ENCODE measurements at regions not wholly inside any gene's neighbourhood (a gene's known extent, or its start where the extent isn't known, plus 50 kb on each side); places are given as distances from the start of the nearest gene placed in this dataset.

GRCh38 chr11:106249617-106250239 is 172.3 kb downstream of the AASDHPPT start (continued):
- TF ChIP-seq, protein P1, sequence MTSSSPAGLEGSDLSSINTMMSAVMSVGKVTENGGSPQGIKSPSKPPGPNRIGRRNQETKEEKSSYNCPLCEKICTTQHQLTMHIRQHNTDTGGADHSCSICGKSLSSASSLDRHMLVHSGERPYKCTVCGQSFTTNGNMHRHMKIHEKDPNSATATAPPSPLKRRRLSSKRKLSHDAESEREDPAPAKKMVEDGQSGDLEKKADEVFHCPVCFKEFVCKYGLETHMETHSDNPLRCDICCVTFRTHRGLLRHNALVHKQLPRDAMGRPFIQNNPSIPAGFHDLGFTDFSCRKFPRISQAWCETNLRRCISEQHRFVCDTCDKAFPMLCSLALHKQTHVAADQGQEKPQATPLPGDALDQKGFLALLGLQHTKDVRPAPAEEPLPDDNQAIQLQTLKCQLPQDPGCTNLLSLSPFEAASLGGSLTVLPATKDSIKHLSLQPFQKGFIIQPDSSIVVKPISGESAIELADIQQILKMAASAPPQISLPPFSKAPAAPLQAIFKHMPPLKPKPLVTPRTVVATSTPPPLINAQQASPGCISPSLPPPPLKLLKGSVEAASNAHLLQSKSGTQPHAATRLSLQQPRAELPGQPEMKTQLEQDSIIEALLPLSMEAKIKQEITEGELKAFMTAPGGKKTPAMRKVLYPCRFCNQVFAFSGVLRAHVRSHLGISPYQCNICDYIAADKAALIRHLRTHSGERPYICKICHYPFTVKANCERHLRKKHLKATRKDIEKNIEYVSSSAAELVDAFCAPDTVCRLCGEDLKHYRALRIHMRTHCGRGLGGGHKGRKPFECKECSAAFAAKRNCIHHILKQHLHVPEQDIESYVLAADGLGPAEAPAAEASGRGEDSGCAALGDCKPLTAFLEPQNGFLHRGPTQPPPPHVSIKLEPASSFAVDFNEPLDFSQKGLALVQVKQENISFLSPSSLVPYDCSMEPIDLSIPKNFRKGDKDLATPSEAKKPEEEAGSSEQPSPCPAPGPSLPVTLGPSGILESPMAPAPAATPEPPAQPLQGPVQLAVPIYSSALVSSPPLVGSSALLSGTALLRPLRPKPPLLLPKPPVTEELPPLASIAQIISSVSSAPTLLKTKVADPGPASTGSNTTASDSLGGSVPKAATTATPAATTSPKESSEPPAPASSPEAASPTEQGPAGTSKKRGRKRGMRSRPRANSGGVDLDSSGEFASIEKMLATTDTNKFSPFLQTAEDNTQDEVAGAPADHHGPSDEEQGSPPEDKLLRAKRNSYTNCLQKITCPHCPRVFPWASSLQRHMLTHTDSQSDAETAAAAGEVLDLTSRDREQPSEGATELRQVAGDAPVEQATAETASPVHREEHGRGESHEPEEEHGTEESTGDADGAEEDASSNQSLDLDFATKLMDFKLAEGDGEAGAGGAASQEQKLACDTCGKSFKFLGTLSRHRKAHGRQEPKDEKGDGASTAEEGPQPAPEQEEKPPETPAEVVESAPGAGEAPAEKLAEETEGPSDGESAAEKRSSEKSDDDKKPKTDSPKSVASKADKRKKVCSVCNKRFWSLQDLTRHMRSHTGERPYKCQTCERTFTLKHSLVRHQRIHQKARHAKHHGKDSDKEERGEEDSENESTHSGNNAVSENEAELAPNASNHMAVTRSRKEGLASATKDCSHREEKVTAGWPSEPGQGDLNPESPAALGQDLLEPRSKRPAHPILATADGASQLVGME (CRISPR knock-in tag; IDR thresholded peaks at IDR 0.05), result no peak

GRCh38 chr11:106262852-106263251 is 185.4 kb downstream of the AASDHPPT start:
- in situ Hi-C loops (cut with MboI), result no loop called here
- Histone ChIP-seq H3K27me3 (ENCODE audit: control insufficient read depth in 2 of 2, insufficient read depth in 2 of 2, low read length in 2 of 2) (no peaks in the 10 kb centered on the region), H3K4me3 (no peak overlapping the region), H3K27ac (ENCODE audit: extremely low read depth, low read depth, low read length) (no peak overlapping the region), H3K9me1 (ENCODE audit: control insufficient read depth, insufficient read depth, low read length) (no peaks in the 10 kb centered on the region), H4K20me1 (replicated peaks; ENCODE audit: control insufficient read depth, insufficient read depth, low read length) (no peaks in the 10 kb centered on the region), H3K79me2 (ENCODE audit: control insufficient read depth, insufficient read depth, low read length) (no peaks in the 10 kb centered on the region), H3K36me3 (ENCODE audit: control insufficient read depth, insufficient read depth, low read length) (no peaks in the 10 kb centered on the region), H2AFZ (ENCODE audit: low read depth, low read length) (no peak overlapping the region), H3K9me3 (replicated peaks; ENCODE audit: control insufficient read depth, insufficient read depth, low read depth, low read length) (0 out of 2 replicates have a peak, but pooled peaks cover 2% of the 10 kb centered on the region), H3K4me1 (replicated peaks in 1 of 2; ENCODE audit: control insufficient read depth in 2 of 2, insufficient read depth in 2 of 2, low read length in 2 of 2) (no peaks in the 10 kb centered on the region), H3K4me2 (ENCODE audit: insufficient read depth, low read length) (no peak overlapping the region), H3K9ac (ENCODE audit: insufficient read depth in 1 of 2, low read depth in 2 of 2, low read length in 2 of 2) (no peak overlapping the region)
- TF ChIP-seq ZNF57 (CRISPR knock-in tag; IDR thresholded peaks at IDR 0.05) (no peak), NCOA2 (IDR thresholded peaks at IDR 0.05; ENCODE audit: partially characterized antibody in 2 of 2) (no peak), NCOR1 (IDR thresholded peaks at IDR 0.05) (no peak), FOXA1 (IDR thresholded peaks at IDR 0.05; ENCODE audit: borderline replicate concordance) (no peak)
- TF ChIP-seq, protein P2, sequence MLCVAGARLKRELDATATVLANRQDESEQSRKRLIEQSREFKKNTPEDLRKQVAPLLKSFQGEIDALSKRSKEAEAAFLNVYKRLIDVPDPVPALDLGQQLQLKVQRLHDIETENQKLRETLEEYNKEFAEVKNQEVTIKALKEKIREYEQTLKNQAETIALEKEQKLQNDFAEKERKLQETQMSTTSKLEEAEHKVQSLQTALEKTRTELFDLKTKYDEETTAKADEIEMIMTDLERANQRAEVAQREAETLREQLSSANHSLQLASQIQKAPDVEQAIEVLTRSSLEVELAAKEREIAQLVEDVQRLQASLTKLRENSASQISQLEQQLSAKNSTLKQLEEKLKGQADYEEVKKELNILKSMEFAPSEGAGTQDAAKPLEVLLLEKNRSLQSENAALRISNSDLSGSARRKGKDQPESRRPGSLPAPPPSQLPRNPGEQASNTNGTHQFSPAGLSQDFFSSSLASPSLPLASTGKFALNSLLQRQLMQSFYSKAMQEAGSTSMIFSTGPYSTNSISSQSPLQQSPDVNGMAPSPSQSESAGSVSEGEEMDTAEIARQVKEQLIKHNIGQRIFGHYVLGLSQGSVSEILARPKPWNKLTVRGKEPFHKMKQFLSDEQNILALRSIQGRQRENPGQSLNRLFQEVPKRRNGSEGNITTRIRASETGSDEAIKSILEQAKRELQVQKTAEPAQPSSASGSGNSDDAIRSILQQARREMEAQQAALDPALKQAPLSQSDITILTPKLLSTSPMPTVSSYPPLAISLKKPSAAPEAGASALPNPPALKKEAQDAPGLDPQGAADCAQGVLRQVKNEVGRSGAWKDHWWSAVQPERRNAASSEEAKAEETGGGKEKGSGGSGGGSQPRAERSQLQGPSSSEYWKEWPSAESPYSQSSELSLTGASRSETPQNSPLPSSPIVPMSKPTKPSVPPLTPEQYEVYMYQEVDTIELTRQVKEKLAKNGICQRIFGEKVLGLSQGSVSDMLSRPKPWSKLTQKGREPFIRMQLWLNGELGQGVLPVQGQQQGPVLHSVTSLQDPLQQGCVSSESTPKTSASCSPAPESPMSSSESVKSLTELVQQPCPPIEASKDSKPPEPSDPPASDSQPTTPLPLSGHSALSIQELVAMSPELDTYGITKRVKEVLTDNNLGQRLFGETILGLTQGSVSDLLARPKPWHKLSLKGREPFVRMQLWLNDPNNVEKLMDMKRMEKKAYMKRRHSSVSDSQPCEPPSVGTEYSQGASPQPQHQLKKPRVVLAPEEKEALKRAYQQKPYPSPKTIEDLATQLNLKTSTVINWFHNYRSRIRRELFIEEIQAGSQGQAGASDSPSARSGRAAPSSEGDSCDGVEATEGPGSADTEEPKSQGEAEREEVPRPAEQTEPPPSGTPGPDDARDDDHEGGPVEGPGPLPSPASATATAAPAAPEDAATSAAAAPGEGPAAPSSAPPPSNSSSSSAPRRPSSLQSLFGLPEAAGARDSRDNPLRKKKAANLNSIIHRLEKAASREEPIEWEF (CRISPR knock-in tag; IDR thresholded peaks at IDR 0.05), result no peak
- WGBS (ENCODE audit: insufficient coverage, low coverage, missing lambda C conversion rate), result 0% methylated on average over 3 of the region's 3 CpGs
- FAIRE-seq (no peak), DNase-seq (ENCODE audit: extremely low read depth in 1 of 4, low spot score in 3 of 4) (no peak), ATAC-seq (no peak)
- BruUV-seq (replicated peaks), result no TSS peak
- intact Hi-C loops (cut with micrococcal nuclease), result no loop called here
- ChIA-PET CTCF (ENCODE audit: low intra/inter-chr PET ratio) (no interaction called here), POLR2A (no interaction called here)

Data from K562 (cell line).